Liver (tissue), 8 donors: ENCODE measurements at regions not wholly inside any gene's neighbourhood (a gene's known extent, or its start where the extent isn't known, plus 50 kb on each side); places are given as distances from the start of the nearest gene placed in this dataset.

Source experiments
- DNase-seq: peaks from one replicate; pipeline ENCODE4 v3.0.0-alpha.2; 2017; ENCODE audit warnings: low spot score
- H3K27ac ChIP-seq, 2 donors: one replicate each; pipeline ENCODE4 v1.7.0; 2013; ENCODE audit warnings: inconsistent platforms in 2 of 2, low read length in 2 of 2, control low read depth in 1 of 2, low read depth in 1 of 2, mild to moderate bottlenecking in 1 of 2
- H3K27me3 ChIP-seq, 4 donors: one replicate each; pipeline versions ENCODE4 v1.6.1 to v1.7.0; 2013; ENCODE audit warnings: low read length in 3 of 4, inconsistent platforms in 1 of 4, mild to moderate bottlenecking in 1 of 4, moderate library complexity in 1 of 4; ENCODE audit not compliant: control insufficient read depth in 4 of 4, insufficient read depth in 4 of 4
- H3K36me3 ChIP-seq, 4 donors: one replicate each; pipeline versions ENCODE4 v1.6.1 to v1.7.0; 2013; ENCODE audit warnings: low read length in 3 of 4, mild to moderate bottlenecking in 3 of 4, low read depth in 1 of 4, moderate library complexity in 1 of 4; ENCODE audit not compliant: control insufficient read depth in 4 of 4, insufficient read depth in 3 of 4
- H3K4me1 ChIP-seq, 4 donors: one replicate each; pipeline versions ENCODE4 v1.6.1 to v1.7.0; 2013; ENCODE audit warnings: low read length in 3 of 4, mild to moderate bottlenecking in 3 of 4, moderate library complexity in 1 of 4; ENCODE audit not compliant: control insufficient read depth in 4 of 4, insufficient read depth in 4 of 4
- H3K4me3 ChIP-seq, 3 donors: one replicate each; pipeline versions ENCODE4 v1.6.1 to v1.7.0; 2013; ENCODE audit warnings: low read length in 3 of 3, control low read depth in 1 of 3, low read depth in 1 of 3, mild to moderate bottlenecking in 1 of 3
- H3K9ac ChIP-seq, 2 donors: one replicate each; pipeline ENCODE4 v1.7.0; 2013; ENCODE audit warnings: low read length in 2 of 2, mild to moderate bottlenecking in 2 of 2, moderate library complexity in 2 of 2, control low read depth in 1 of 2, low read depth in 1 of 2
- H3K9me3 ChIP-seq, 4 donors: one replicate each; pipeline versions ENCODE4 v1.6.1 to v1.7.0; 2013; ENCODE audit warnings: low read length in 3 of 4; ENCODE audit not compliant: control insufficient read depth in 4 of 4
- CTCF ChIP-seq: fragments of 150-350 bp; IDR thresholded peaks from 2 replicates; pipeline ENCODE4 v1.5.1; 2017; ENCODE audit warnings: improper control_type of control experiment, low read depth, low read length; ENCODE audit not compliant: missing input control
- EGR1 ChIP-seq, 2 donors: IDR thresholded peaks; 2 replicates each; pipeline ENCODE4 v1.6.1; 2016 to 2018; ENCODE audit warnings: antibody characterized with exemption in 2 of 2, low read depth in 2 of 2
- FOXA1 ChIP-seq: IDR thresholded peaks from 2 replicates; pipeline ENCODE4 v1.6.1; 2016; ENCODE audit warnings: antibody characterized with exemption
- FOXA2 ChIP-seq: IDR thresholded peaks from 2 replicates; pipeline ENCODE4 v1.6.1; 2016; ENCODE audit warnings: antibody characterized with exemption
- GABPA ChIP-seq, 2 donors: IDR thresholded peaks in 1 of 2; conservative IDR thresholded peaks in 1 of 2; 2 replicates each; pipeline ENCODE4 v1.6.1; 2016; ENCODE audit warnings: antibody characterized with exemption in 2 of 2, mild to moderate bottlenecking in 1 of 2, moderate library complexity in 1 of 2
- HNF4A ChIP-seq, 2 donors: conservative IDR thresholded peaks; 2 replicates each; pipeline ENCODE4 v1.6.1; 2016; ENCODE audit warnings: antibody characterized with exemption in 2 of 2, mild to moderate bottlenecking in 2 of 2
- HNF4G ChIP-seq: IDR thresholded peaks from 2 replicates; pipeline ENCODE4 v1.6.1; 2016; ENCODE audit warnings: antibody characterized with exemption
- JUND ChIP-seq, 2 donors: IDR thresholded peaks; 2 replicates each; pipeline ENCODE4 v1.6.1; 2016; ENCODE audit warnings: antibody characterized with exemption in 2 of 2
- NR2F2 ChIP-seq: IDR thresholded peaks from 2 replicates; pipeline ENCODE4 v1.6.1; 2016; ENCODE audit warnings: antibody characterized with exemption
- RAD21 ChIP-seq, 2 donors: IDR thresholded peaks; 2 replicates each; pipeline ENCODE4 v1.6.1; 2016; ENCODE audit warnings: antibody characterized with exemption in 2 of 2, mild to moderate bottlenecking in 2 of 2
- REST ChIP-seq: IDR thresholded peaks from 2 replicates; pipeline ENCODE4 v1.6.1; 2016; ENCODE audit warnings: antibody characterized with exemption, mild to moderate bottlenecking
- RXRA ChIP-seq, 2 donors: IDR thresholded peaks; 2 replicates each; pipeline ENCODE4 v1.6.1; 2017 to 2018; ENCODE audit warnings: antibody characterized with exemption in 2 of 2, mild to moderate bottlenecking in 1 of 2
- SP1 ChIP-seq: IDR thresholded peaks from 2 replicates; pipeline ENCODE4 v1.6.1; 2018; ENCODE audit warnings: antibody characterized with exemption, mild to moderate bottlenecking
- TAF1 ChIP-seq: conservative IDR thresholded peaks from 2 replicates; pipeline ENCODE4 v1.6.1; 2016; ENCODE audit warnings: antibody characterized with exemption, mild to moderate bottlenecking
- YY1 ChIP-seq: IDR thresholded peaks from 2 replicates; pipeline ENCODE4 v1.6.1; 2016; ENCODE audit warnings: antibody characterized with exemption, mild to moderate bottlenecking
- ZBTB33 ChIP-seq: IDR thresholded peaks from 2 replicates; pipeline ENCODE4 v1.6.1; 2016; ENCODE audit warnings: antibody characterized with exemption
- WGBS: extraction: QIAGEN DNeasy Blood & Tissue Kit; methylation state at CpG from one replicate; pipeline ENCODE4 v1.1.7; 2013; 5-methylcytosine and 5-hydroxymethylcytosine counted together
- donor health status: healthy.
- donor health status: healthy.
- donor health status: healthy.
- donor health status: healthy.
- donor health status: healthy.

GRCh38 chr6:97790926-97791590 lies 508.0 kb upstream of the MMS22L start:
- TF ChIP-seq TAF1 (no peak), RXRA (IDR thresholded peaks at IDR 0.05) (no peak), FOXA2 (no peak), GABPA (IDR thresholded peaks at IDR 0.05 in 1 of 2, conservative IDR thresholded peaks at IDR 0.05 in 1 of 2) (no peak), HNF4G (no peak), EGR1 (IDR thresholded peaks at IDR 0.05; ENCODE audit: low read depth in 2 of 2) (no peak), YY1 (no peak), SP1 (no peak), ZBTB33 (no peak), NR2F2 (no peak), HNF4A (conservative IDR thresholded peaks at IDR 0.05) (no peak), REST (no peak), RAD21 (IDR thresholded peaks at IDR 0.05) (no peak), CTCF (no peak), JUND (IDR thresholded peaks at IDR 0.05) (no peak)
- 85% methylated on average over 20 of the region's 20 CpGs for WGBS

GRCh38 chr6:97805596-97805995 lies 522.6 kb upstream of the MMS22L start:
- Histone ChIP-seq H3K4me3 (no peak overlapping the region), H3K9me3 (no peaks in the 10 kb centered on the region), H3K36me3 (no peaks in the 10 kb centered on the region), H3K27me3 (no peaks in the 10 kb centered on the region), H3K27ac (no peak overlapping the region), H3K9ac (no peak overlapping the region), H3K4me1 (no peaks in the 10 kb centered on the region)
- TF ChIP-seq FOXA2: no peak
- no peak for TF ChIP-seq SP1
- no peak for TF ChIP-seq TAF1
- no peak for TF ChIP-seq YY1
- TF ChIP-seq RAD21 (IDR thresholded peaks at IDR 0.05): no peak
- no peak for TF ChIP-seq ZBTB33
- no peak for TF ChIP-seq FOXA1
- DNase-seq: no peak

More at GRCh38 chr6:97790926-97791590, 508.0 kb upstream of the MMS22L start:
- H3K27ac ChIP-seq: no peak overlapping the region
- H3K4me3 ChIP-seq: no peak overlapping the region
- no peaks in the 10 kb centered on the region for H3K9me3 ChIP-seq
- H3K4me1 ChIP-seq: no peaks in the 10 kb centered on the region
- H3K27me3 ChIP-seq: no peaks in the 10 kb centered on the region
- H3K9ac ChIP-seq: no peak overlapping the region
- no peaks in the 10 kb centered on the region for H3K36me3 ChIP-seq
- DNase-seq: no peak
